Adrenal gland (tissue), 5 donors: ENCODE measurements at regions not wholly inside any gene's neighbourhood (a gene's known extent, or its start where the extent isn't known, plus 50 kb on each side); places are given as distances from the start of the nearest gene placed in this dataset.

Experiments
- POLR2A ChIP-seq, 2 donors: fragments of 450-650 bp; IDR thresholded peaks; one replicate each; pipeline ENCODE4 v1.6.1; 2017; ENCODE audit warnings: antibody characterized with exemption in 2 of 2, mild to moderate bottlenecking in 2 of 2, moderate library complexity in 1 of 2
- TF ChIP-seq, protein P1 (sequence below), 6 experiments: fragments of 450-650 bp in 4 of 6; fragments of 200-600 bp in 2 of 6; sonication (generic) in 1 of 6; IDR thresholded peaks; 1 replicate in 5 of 6; 2 replicates in 1 of 6; pipeline versions ENCODE4 v1.5.1 to v1.8.0; 2016 to 2021; ENCODE audit warnings: antibody characterized with exemption in 6 of 6, mild to moderate bottlenecking in 2 of 6, moderate library complexity in 1 of 6
- donor health status: DM: no; HTN: no; CAD: no.

DNA sequence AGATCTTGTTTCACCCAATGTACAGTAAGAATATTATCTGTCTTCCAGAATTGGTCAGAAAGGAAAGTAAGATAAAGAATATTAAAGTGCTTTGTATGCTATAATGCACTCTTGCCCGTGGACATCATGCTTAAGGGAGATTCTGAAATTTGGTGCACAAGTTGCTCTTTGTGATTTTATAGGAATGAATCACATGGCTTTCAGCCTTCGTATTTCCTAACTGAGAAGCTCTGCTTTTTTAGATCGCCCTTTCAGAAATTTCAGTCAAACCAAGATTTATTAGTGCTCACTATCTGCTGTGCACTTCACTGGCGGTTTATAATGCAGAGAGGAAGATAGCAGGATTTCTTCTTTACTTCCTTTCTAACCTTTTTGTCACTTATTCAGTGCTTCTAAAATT, 1248.5 kb upstream of the LRRN3 start:
- TF ChIP-seq, protein P1, sequence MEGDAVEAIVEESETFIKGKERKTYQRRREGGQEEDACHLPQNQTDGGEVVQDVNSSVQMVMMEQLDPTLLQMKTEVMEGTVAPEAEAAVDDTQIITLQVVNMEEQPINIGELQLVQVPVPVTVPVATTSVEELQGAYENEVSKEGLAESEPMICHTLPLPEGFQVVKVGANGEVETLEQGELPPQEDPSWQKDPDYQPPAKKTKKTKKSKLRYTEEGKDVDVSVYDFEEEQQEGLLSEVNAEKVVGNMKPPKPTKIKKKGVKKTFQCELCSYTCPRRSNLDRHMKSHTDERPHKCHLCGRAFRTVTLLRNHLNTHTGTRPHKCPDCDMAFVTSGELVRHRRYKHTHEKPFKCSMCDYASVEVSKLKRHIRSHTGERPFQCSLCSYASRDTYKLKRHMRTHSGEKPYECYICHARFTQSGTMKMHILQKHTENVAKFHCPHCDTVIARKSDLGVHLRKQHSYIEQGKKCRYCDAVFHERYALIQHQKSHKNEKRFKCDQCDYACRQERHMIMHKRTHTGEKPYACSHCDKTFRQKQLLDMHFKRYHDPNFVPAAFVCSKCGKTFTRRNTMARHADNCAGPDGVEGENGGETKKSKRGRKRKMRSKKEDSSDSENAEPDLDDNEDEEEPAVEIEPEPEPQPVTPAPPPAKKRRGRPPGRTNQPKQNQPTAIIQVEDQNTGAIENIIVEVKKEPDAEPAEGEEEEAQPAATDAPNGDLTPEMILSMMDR (IDR thresholded peaks at IDR 0.05), result no peak
- TF ChIP-seq POLR2A (IDR thresholded peaks at IDR 0.05), result no peak
